ENCODE measurements at regions not wholly inside any gene's neighbourhood (a gene's known extent, or its start where the extent isn't known, plus 50 kb on each side); places are given as distances from the start of the nearest gene placed in this dataset.

DNA sequence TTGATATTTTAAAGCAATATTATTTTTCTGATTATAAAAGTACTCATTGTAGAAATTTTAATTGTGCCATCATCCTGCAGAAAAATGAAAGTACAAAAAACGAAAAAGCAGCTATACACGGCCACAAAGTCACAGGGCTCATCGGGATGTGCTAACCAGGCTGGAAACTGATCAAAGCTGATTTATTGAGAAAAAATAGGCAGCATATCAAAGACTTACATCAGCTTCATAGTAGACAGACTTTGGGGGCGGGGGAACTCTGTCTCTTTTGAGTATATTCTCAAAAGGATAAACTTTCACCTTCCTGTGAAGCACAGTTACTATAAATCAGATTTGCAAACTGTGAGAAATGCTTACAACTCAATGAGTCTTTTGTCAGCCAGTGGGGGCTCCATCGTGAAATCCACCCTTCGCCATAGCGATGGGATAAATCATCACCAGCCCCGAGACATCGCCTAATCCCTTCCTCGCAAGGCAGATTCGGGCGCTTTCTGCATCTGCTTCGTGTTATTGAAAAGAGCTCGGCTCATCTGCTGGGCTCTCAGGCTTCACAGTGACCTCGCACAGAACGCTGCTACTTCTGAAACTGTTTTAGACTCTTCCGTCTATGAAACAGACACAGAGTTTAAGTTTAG, 69.2 kb upstream of the ERG start:
- H3K4me2 ChIP-seq (ENCODE audit: low read length) = no peak overlapping the region
- no peaks in the 10 kb centered on the region for H3F3A ChIP-seq (ENCODE audit: control insufficient read depth, insufficient read depth)
- no peaks in the 10 kb centered on the region for H3K9me3 ChIP-seq (ENCODE audit: control insufficient read depth, insufficient read depth, low read length)
- H3K9me2 ChIP-seq (replicated peaks; ENCODE audit: control insufficient read depth, low read length) = no peaks in the 10 kb centered on the region
- no peaks in the 10 kb centered on the region for H3K27me3 ChIP-seq (ENCODE audit: control insufficient read depth, low read length)
- no peaks in the 10 kb centered on the region for H4K20me1 ChIP-seq (ENCODE audit: control insufficient read depth, insufficient read depth, low read depth, low read length)
- no peak overlapping the region for H3K27ac ChIP-seq (ENCODE audit: low read depth, low read length)
- no peaks in the 10 kb centered on the region for H3K4me1 ChIP-seq (ENCODE audit: control insufficient read depth, low read length)
- TF ChIP-seq, protein P1, sequence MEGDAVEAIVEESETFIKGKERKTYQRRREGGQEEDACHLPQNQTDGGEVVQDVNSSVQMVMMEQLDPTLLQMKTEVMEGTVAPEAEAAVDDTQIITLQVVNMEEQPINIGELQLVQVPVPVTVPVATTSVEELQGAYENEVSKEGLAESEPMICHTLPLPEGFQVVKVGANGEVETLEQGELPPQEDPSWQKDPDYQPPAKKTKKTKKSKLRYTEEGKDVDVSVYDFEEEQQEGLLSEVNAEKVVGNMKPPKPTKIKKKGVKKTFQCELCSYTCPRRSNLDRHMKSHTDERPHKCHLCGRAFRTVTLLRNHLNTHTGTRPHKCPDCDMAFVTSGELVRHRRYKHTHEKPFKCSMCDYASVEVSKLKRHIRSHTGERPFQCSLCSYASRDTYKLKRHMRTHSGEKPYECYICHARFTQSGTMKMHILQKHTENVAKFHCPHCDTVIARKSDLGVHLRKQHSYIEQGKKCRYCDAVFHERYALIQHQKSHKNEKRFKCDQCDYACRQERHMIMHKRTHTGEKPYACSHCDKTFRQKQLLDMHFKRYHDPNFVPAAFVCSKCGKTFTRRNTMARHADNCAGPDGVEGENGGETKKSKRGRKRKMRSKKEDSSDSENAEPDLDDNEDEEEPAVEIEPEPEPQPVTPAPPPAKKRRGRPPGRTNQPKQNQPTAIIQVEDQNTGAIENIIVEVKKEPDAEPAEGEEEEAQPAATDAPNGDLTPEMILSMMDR (IDR thresholded peaks at IDR 0.05; ENCODE audit: low read depth, low read length, poor library complexity, severe bottlenecking) = no peak
- no peaks in the 10 kb centered on the region for H3K36me3 ChIP-seq (ENCODE audit: control insufficient read depth, low read length)
- H3K79me2 ChIP-seq (ENCODE audit: control insufficient read depth, low read length) = no peaks in the 10 kb centered on the region
- H3K4me3 ChIP-seq (ENCODE audit: low read length) = no peak overlapping the region

DNA sequence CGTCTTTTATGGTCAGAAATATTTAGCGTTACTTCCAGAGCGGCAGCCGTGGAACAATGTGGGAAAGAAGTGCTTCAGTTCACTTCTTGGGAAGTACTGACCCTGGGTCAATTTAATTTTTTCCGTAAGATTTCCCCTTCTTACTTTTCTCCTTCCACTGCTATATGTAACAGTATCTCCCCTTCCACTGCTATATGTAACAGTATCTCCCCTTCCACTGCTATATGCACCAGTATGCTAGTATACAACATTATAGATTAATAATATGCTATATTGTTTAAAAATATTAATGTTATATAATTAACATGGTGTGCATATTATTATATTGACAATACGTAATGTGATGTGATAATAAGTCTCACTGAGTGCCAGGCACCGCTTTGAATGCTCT, 69.7 kb upstream of the ERG start:
- Histone ChIP-seq H3K36me3 (ENCODE audit: control insufficient read depth, low read length) (no peaks in the 10 kb centered on the region), H3K4me2 (ENCODE audit: low read length) (no peak overlapping the region), H3K79me2 (ENCODE audit: control insufficient read depth, low read length) (no peaks in the 10 kb centered on the region), H4K20me1 (ENCODE audit: control insufficient read depth, insufficient read depth, low read depth, low read length) (no peaks in the 10 kb centered on the region), H3K4me1 (ENCODE audit: control insufficient read depth, low read length) (no peaks in the 10 kb centered on the region), H3K27ac (ENCODE audit: low read depth, low read length) (no peak overlapping the region), H3K4me3 (ENCODE audit: low read length) (no peak overlapping the region), H3K9me3 (ENCODE audit: control insufficient read depth, insufficient read depth, low read length) (no peaks in the 10 kb centered on the region), H3F3A (ENCODE audit: control insufficient read depth, insufficient read depth) (no peaks in the 10 kb centered on the region), H3K9me2 (replicated peaks; ENCODE audit: control insufficient read depth, low read length) (no peaks in the 10 kb centered on the region), H3K27me3 (ENCODE audit: control insufficient read depth, low read length) (no peaks in the 10 kb centered on the region)
- TF ChIP-seq, protein P1 (IDR thresholded peaks at IDR 0.05; ENCODE audit: low read depth, low read length, poor library complexity, severe bottlenecking) = no peak
- TF ChIP-seq EZH2phosphoT487 (IDR thresholded peaks at IDR 0.05; ENCODE audit: borderline replicate concordance, low read length) = no peak

DNA sequence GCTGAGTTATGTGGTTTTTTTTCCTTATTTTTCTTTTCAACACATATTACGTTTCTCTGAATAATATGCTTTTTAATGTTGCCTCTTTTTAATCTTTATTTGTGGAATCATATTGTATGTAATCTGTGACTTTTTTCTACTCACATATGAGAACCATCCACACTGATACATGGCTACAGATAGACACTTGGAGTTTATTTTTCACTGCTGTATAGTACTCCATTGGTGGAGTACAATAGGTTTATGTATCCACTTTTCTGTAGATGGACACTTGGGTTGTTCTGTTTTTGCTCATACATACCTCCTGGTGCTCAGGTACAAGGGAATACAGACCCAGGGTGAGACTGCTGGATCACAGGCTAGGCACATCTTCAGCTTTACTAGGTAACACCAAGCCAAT, 71.5 kb upstream of the ERG start:
- no peaks in the 10 kb centered on the region for H3F3A ChIP-seq (ENCODE audit: control insufficient read depth, insufficient read depth)
- H3K36me3 ChIP-seq (ENCODE audit: control insufficient read depth, low read length) = no peaks in the 10 kb centered on the region
- no peaks in the 10 kb centered on the region for H3K9me2 ChIP-seq (replicated peaks; ENCODE audit: control insufficient read depth, low read length)
- no peaks in the 10 kb centered on the region for H3K27me3 ChIP-seq (ENCODE audit: control insufficient read depth, low read length)
- H3K4me2 ChIP-seq (ENCODE audit: low read length) = no peak overlapping the region
- no peaks in the 10 kb centered on the region for H3K79me2 ChIP-seq (ENCODE audit: control insufficient read depth, low read length)
- H3K4me3 ChIP-seq (ENCODE audit: low read length) = no peak overlapping the region
- H4K20me1 ChIP-seq (ENCODE audit: control insufficient read depth, insufficient read depth, low read depth, low read length) = no peaks in the 10 kb centered on the region
- TF ChIP-seq EZH2phosphoT487 (IDR thresholded peaks at IDR 0.05; ENCODE audit: borderline replicate concordance, low read length) = no peak
- TF ChIP-seq, protein P1 (IDR thresholded peaks at IDR 0.05; ENCODE audit: low read depth, low read length, poor library complexity, severe bottlenecking) = no peak
- H3K27ac ChIP-seq (ENCODE audit: low read depth, low read length) = no peak overlapping the region
- no peaks in the 10 kb centered on the region for H3K4me1 ChIP-seq (ENCODE audit: control insufficient read depth, low read length)
- H3K9me3 ChIP-seq (ENCODE audit: control insufficient read depth, insufficient read depth, low read length) = no peaks in the 10 kb centered on the region

Data from DOHH2 (cell line).